ENCODE measurements at regions not wholly inside any gene's neighbourhood (a gene's known extent, or its start where the extent isn't known, plus 50 kb on each side); places are given as distances from the start of the nearest gene placed in this dataset.

- Mint-ChIP-seq H3K27ac (no peak overlapping the region), H3K36me3 (ENCODE audit: insufficient read depth in 1 of 3, low read depth in 3 of 3) (peaks cover 7 to 25% (median 17%) of the 10 kb centered on the region in 3 experiments)
- TF ChIP-seq CTCF (conservative IDR thresholded peaks at IDR 0.05), result no peak
These were observed 60.0 kb upstream of the ACSM6 start for GRCh38 chr10:95133997-95134396.

More at GRCh38 chr10:95133997-95134396, 60.0 kb upstream of the ACSM6 start:
- Histone ChIP-seq H2BK15ac (ENCODE audit: low read depth, low read length) (no peak overlapping the region), H4K91ac (ENCODE audit: insufficient read length, low read depth, low read length) (no peak overlapping the region), H2BK20ac (ENCODE audit: low read depth, low read length, poor library complexity, severe bottlenecking) (no peak overlapping the region), H3K4ac (ENCODE audit: low read depth, low read length) (no peak overlapping the region), H3K79me1 (ENCODE audit: insufficient read depth, low read depth, low read length, poor library complexity, severe bottlenecking) (no peaks in the 10 kb centered on the region), H3K9ac (ENCODE audit: extremely low read depth, insufficient read length, low read length) (no peak overlapping the region), H3K56ac (ENCODE audit: insufficient read length, low read depth, low read length) (no peak overlapping the region), H2BK12ac (ENCODE audit: insufficient read length, low read depth, low read length) (no peak overlapping the region), H3K79me2 (ENCODE audit: insufficient read depth, low read length) (no peaks in the 10 kb centered on the region), H3T11ph (ENCODE audit: low read length) (no peak overlapping the region), H4K5ac (ENCODE audit: insufficient read length, low read depth, low read length) (no peak overlapping the region), H3K4me1 (ENCODE audit: insufficient read depth, low read length) (peaks cover 4% of the 10 kb centered on the region; the same call in 1 of the 2 replicates), H2BK5ac (ENCODE audit: insufficient read length, low read length) (no peak overlapping the region), H3K23me2 (ENCODE audit: insufficient read length, low read depth, low read length, poor library complexity, severe bottlenecking) (no peaks in the 10 kb centered on the region), H2AK5ac (ENCODE audit: insufficient read length, low read length) (no peak overlapping the region), H2BK120ac (ENCODE audit: low read depth, low read length, poor library complexity, severe bottlenecking) (no peak overlapping the region), H4K8ac (replicated peaks; ENCODE audit: insufficient read length, low read depth, low read length) (no peak overlapping the region), H3K9me3 (ENCODE audit: control insufficient read depth, low read depth, low read length) (no peaks in the 10 kb centered on the region), H2AFZ (ENCODE audit: low read length) (no peak overlapping the region), H3K18ac (ENCODE audit: insufficient read length, low read depth, low read length) (no peak overlapping the region), H3K27ac (ENCODE audit: insufficient read length, low read depth, low read length) (no peak overlapping the region), H3K14ac (ENCODE audit: insufficient read depth, low read length) (no peak overlapping the region), H3K4me2 (ENCODE audit: insufficient read depth, insufficient read length, low read length) (no peak overlapping the region), H3K27me3 (ENCODE audit: insufficient read depth, low read length) (no peaks in the 10 kb centered on the region), H3K23ac (ENCODE audit: insufficient read length, low read depth, low read length) (no peak overlapping the region), H4K20me1 (ENCODE audit: control insufficient read depth, insufficient read depth, insufficient read length) (no peaks in the 10 kb centered on the region)
- no CpG with 5 or more reads among the region's 2 CpGs for WGBS (ENCODE audit: extremely low coverage, insufficient read length, low lambda C conversion rate)
- Mint-ChIP-seq H3K27me3 (ENCODE audit: low read depth) (no peaks in the 10 kb centered on the region; the same call in 1 of the 2 replicates), H3K4me3 (no peak overlapping the region), H3K4me1 (peaks cover 5 to 7% of the 10 kb centered on the region in 2 experiments), H3K9me3 (peaks cover 16 to 19% of the 10 kb centered on the region in 2 experiments; a peak in 4 of 5 replicates)
- no peak for DNase-seq

Measured in H9 (cell line).